Stimulated activated naive CD8-positive, alpha-beta T cell treated with anti-CD3 and anti-CD28 coated beads, Interleukin-15, Interleukin-2, amounts not matched to agents 100 U/mL and 50 U/mL, for 24 hours (primary cell): ENCODE measurements at regions not wholly inside any gene's neighbourhood (a gene's known extent, or its start where the extent isn't known, plus 50 kb on each side); places are given as distances from the start of the nearest gene placed in this dataset.
"Not testable (repeated sequence)": the region's sequence is repeated elsewhere in the genome, so short reads cannot be mapped to it uniquely, and the experiment has no call there.

ENCODE experiments used
- ATAC-seq: fragments of 150-1000 bp; cut with Tn5 transposase; one replicate; pipeline ENCODE4 v1.10.0; 2021
- DNase-seq: peaks from one replicate; pipeline ENCODE4 v3.0.0; 2021

DNA sequence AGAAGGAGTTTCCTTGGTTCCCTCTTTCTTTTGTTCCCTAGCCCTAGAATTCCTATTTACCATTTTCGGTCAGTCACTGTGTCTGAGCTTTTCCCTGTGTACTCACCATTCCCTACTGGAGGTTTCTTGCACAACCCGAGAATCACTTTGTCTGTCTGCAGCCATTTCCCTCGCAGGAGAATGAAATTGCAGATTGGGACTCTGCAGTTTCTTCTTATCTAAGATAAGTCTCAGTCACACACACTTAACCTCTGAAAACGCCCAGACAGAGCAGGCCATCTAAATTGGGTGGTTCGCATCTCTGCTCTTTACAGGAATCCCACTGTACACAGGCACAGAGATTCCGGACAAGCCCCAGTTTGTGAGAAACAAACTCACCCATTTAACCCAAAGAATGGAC lies 58.6 kb upstream of the CNTNAP2 start:
- ATAC-seq: no peak
- no peak for DNase-seq

DNA sequence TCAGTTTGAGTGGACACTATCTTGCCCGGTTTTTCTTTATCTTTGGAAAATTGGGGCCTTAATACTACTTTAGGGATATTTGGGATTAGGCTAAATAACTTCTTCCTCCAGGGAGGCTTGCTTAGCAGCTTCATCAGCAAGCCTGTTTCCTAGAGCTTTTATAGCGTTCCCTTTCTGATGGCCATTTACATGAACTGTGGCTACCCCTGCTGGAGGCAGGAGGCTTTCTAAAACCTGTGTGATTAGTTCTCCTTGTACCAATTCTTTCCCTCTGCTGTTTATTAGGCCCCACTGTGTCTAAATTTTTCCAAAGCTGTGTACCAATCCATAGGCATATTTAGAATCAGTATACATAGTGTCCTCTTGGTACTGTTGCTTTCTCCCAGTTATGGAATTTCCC lies 61.7 kb upstream of the CNTNAP2 start:
- ATAC-seq: no peak

DNA sequence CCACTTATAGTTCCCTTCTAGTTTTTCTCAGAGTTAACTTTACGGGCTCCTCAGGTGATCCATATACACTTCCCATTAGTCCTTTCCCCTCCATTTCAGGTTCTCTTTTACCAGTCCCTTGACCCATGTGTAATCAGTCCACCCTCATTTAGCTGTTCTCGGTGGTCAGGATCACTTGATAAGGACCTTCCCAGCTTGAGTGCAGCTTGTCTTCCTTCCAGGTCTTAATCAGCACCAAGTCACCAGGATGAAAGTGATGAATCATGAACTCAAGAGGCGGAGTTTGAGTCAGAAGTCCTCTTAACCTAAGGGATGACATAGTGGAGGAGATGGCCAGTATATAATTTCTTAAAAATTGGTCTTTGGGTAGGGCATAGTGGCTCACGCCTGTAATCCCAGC lies 63.1 kb upstream of the CNTNAP2 start:
- DNase-seq: no peak
- ATAC-seq: no peak

More for the DNA sequence above, 61.7 kb upstream of the CNTNAP2 start:
- DNase-seq: no peak

DNA sequence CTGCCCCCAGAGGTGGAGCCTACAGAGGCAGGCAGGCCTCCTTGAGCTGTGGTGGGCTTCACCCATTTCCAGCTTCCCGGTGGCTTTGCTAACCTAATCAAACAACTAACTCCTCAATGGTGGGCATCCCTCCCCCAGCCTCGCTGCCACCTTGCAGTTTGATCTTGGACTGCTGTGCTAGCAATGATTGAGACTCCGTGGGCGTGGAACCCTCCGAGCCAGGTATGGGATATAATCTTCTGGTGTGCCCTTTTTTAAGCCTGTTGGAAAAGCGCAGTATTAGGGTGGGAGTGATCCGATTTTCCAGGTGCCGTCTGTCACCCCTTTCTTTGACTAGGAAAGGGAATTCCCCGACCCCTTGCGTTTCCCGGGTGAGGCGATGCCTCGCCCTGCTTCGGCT lies 73.3 kb upstream of the CNTNAP2 start:
- not testable (repeated sequence) for DNase-seq, ATAC-seq

DNA sequence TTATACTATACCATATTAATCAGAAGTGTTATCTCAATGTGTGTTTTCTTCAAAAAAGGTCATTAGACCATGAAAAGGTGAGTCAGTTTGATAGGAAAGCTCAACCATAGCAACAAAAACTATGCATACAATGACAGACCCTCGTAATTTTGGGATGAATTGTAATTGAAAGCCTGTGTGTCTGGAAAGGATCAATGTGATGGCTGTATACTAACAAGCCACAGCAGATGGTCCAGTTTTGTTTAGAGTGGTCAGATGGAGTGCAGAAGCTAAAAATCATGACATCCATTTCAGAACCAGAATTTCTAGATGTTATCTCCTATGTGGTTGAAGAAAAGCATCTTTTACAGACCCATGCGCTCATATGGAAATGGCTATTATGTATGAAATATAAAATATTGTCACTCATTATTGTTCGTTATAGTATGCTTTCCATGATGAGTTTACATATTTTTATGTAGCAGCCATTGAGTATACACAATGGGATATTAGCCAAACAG lies 88.3 kb upstream of the CNTNAP2 start:
- no peak for ATAC-seq
- DNase-seq: no peak

DNA sequence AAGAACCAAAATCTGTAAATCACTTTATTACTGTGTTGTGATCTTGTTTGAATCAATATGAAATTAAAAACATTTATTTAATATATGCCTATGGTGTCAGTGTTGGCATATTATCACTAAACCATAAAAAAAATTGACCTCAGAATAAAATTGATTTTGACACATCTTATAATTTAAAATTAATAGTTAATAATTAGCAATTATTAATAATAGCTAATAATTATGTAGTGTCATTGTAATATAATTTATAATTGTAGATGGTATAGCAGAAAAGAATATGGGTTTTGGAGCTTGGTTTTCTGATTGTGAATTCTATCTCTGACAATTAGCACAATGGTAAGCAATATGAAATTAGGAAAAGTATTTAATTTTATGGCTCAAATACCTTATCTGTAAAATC lies 89.4 kb upstream of the CNTNAP2 start:
- ATAC-seq: no peak

DNA sequence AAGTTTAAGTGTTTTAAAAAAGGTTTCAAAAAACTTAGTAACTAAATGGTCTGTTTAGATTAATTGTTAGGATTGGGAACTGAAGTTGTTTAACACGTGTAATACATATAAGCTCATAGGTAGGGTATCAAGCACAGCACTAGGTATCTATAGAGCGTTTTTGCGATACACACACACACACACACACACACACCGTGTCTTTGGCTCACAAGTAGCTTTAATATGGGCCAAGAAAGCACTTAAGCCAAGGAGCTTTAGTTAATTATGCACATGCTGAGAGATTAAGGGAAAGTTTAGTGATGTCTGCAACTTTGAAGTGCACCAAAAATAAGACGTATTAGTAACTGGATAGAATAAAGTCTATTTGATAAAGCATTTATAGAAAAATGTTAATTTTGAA lies 93.8 kb upstream of the CNTNAP2 start:
- DNase-seq (no peak), ATAC-seq (no peak)

More for the DNA sequence above, 89.4 kb upstream of the CNTNAP2 start:
- DNase-seq: no peak

DNA sequence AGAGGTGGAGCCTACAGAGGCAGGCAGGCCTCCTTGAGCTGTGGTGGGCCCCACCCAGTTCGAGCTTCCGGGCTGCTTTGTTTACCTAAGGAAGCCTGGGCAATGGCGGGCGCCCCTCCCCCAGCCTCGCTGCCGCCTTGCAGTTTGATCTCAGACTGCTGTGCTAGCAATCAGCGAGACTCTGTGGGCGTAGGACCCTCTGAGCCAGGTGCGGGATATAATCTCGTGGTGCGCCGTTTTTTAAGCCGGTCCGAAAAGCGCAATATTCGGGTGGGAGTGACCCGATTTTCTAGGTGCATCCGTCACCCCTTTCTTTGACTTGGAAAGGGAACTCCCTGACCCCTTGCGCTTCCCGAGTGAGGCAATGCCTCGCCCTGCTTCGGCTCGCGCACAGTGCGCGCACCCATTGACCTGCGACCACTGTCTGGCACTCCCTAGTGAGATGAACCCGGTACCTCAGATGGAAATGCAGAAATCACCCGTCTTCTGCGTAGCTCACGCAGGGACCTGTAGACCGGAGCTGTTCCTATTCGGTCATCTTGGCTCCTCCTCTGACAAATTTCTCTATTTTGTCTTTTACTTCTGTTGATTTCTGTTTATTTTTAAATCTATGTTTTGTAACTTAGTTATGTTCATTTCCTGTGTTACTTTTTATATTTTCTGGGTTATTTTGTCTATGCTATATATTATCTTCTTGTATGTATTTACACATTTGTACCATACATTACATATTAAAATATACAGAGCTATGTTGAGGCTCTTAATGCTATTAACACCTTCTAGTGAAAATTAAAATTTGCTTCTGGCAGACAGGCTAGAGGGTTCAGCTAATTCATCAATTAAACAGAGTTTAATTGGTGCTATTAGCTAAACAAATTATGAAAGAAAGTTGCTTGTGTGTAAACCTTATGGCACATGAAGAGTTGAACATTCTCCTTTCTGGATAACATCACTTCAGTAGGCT lies 97.3 kb upstream of the CNTNAP2 start:
- ATAC-seq, DNase-seq: not testable (repeated sequence)

DNA sequence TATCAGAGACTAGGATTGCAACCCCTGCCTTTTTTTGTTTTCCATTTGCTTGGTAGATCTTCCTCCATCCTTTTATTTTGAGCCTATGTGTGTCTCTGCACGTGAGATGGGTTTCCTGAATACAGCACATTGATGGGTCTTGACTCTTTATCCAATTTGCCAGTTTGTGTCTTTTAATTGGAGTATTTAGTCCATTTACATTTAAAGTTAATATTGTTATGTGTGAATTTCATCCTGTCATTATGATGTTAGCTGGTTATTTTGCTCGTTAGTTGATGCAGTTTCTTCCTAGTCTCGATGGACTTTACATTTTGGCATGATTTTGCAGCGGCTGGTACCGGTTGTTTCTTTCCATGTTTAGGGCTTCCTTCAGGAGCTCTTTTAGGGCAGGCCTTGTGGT lies 99.2 kb upstream of the CNTNAP2 start:
- DNase-seq, ATAC-seq: not testable (repeated sequence)

DNA sequence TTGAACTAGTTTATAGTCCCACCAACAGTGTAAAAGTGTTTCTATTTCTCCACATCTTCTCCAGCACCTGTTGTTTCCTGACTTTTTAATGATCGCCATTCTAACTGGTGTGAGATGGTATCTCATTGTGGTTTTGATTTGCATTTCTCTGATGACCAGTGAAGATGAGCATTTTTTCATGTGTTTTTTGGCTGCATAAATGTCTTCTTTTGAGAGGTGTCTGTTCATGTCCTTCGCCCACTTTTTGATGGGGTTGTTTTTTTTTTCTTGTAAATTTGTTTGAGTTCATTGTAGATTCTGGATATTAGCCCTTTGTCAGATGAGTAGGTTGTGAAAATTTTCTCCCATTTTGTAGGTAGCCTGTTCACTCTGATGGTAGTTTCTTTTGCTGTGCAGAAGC lies 102.4 kb upstream of the CNTNAP2 start:
- DNase-seq, ATAC-seq: not testable (repeated sequence)

DNA sequence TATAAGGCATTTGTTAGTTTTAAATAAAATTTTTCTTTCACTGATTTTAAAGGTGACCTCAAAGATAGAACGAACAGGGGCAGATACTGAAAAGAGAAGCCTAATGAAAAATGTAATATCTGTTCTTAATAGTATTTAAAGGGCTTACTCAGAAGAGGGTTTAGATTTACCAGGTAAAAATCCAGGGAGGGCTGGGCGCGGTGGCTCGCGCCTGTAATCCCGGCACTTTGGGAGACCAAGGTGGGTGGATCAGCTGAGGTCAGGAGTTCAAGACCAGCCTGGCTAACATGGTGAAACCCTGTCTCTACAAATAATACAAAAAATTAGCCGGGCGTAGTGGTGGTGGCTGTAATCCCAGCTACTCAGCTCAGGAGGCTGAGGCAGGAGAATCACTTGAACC lies 108.3 kb upstream of the CNTNAP2 start:
- no peak for DNase-seq
- no peak for ATAC-seq

DNA sequence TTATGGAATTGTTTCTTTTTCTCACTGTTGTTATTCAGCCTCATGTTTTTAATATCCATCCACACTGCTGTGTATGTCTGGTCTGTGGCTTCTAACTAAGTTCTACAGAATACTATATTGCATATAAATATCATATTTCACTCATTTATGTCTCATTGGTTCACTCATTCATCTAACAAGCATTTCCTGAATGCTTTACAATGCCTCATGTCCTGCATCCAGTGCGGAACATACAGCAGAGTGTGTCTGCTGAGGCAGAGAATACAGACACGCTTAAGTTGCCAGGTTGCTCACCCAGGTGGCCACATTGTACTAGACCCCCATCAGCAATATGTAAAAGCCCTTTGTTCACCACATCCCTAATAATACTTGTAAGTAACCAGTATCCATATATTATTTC lies 111.8 kb upstream of the CNTNAP2 start:
- DNase-seq: no peak
- ATAC-seq: no peak

DNA sequence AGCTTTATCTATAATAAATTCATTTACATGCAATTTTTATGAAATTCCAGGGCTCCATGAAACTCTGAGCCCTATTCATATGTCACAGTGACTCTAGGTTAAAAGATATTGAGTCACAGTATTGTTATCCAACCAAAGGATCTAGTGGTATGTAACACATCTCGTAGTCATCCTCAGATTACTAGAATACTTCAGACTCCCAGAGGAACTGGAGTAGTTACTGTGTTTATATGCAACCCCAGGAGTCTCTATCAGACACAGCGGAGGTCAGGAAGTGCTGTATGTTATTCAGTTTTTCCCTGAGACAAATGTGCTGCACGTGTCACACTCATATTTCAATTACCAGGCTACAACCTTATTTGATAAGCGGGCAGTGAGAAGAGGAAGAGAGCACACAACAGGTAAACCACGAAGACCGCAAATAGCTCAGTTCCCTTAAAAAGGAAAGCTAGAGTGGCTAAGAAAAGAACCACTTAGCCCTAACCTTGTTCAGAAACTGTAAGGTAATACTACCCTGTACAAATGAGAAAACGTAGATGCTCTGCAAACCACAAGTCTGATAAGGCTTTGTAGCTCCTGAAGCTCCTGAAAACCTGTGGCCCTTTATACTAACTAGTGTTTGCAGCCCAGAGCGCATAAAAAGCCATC lies 114.0 kb upstream of the CNTNAP2 start:
- ATAC-seq (no peak), DNase-seq (no peak)

DNA sequence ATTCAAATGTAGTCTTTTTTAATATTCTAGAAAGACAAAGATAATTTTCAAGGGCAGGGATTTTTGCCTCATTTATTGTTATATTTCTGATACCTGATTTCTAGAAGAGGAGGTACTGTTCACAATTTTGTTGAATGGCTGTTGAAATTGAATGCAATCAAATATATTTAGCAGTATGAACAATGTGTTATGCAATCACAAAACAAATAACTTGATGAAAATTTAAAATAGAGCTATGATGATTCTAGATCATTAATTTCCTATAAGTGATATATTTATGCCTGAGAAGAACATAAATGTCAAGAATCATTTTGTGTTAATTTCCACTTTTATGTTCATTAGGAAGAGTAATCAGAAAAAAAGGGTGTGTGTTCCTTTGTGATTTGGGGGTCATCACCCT lies 114.6 kb upstream of the CNTNAP2 start:
- DNase-seq: no peak
- no peak for ATAC-seq

DNA sequence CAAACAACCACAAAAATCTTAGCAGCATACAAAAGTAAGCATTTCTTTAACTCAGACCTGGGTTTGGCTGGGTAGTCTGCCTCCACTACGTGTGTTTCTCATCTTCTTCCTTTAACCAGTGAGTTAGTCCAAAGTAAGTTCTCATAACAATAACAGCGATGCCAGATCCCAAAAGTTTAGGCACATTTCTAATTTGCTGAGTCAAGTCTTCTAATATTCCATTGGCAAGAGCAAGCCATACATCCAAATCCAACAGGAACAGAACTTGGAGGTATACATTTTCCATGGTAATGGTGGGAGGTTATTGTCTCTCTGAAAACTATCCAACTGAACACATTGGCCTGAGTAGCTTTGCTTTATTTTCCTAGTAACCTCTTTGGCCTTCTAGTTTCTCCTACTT lies 115.7 kb upstream of the CNTNAP2 start:
- no peak for ATAC-seq
- no peak for DNase-seq

DNA sequence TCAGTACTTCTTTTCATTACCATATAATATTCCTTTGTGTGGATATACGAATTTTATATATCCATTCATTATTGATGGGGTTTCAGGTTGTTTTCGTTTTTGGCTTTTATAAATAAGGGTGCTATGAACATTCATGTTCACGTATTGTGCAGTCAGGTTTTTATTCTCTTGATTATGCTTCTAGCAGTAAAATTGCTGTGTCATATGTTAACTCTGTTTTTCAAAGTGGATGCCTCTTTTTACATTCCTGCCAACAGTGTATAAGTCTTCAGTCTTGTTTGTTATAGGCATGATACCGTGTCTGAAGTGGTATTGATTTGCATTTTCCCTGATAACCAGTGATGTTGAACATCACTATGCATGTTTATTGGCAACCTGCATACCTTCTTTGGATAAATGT lies 127.1 kb upstream of the CNTNAP2 start:
- ATAC-seq: no peak
- DNase-seq: no peak

DNA sequence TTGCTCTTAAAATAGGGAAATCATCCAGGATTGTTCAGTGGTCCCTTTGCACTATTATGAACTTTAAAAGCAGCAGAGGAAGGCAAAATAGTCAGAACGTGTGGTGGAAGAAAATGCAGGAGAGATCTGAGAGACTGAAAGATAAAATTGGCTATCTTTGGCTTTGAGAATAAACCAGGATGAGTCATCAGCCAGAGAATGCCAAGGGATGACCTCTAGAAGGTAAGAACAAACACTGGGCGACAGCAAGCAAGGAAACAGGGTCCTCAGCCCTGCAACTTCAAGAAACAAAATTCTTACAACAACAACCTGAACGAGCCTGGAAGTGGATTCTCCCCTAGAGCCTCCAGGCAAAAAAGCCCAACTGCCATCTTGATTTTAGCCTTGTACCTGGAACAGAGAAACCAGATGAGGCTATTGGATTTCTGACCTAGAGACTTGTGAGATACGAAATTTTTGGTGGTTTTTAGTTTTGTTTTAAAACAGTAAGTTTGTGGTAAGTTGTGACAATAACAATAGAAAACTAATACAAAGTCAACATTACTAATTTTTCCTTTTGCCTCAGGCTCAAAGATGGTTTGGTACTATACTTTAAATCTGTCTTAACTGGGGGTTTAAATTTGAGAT lies 130.2 kb upstream of the CNTNAP2 start:
- ATAC-seq (no peak), DNase-seq (no peak)

DNA sequence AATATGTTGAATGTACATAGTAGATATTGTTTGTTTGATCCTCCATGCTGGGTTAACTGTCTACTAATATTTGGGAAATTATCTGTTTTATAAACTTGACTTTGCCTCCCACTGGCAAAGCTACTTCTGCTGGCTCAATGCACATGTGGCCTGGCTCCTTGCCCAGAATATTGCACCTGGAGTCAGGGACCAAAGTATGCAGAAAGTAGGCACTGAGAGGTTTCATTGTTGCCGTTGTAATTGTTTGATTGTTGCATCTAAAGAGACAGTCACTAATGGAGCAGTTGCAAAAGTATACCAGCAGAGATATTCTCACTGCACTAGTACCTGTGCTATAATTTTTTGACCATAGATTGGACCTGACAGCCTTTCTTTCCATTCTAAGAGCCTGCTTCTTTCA lies 137.8 kb upstream of the CNTNAP2 start:
- ATAC-seq: no peak

DNA sequence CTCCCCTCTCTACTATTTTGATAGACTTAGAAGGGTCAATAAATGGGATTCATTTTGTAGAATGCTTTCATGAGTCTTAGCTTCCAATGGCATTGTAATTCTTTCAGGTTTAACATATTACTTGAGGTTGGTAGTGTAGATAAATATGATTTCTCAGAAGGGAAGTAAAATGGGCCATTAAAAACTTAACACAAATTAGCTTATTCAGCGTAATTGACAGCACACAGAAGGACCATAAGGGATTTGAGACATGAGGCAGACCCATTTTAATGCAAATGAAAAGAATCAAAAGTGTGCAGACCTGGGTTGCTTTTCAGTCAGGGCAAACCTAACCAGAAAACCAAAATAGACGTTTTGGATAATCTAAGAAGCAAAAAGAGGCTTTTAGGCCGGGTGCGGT lies 156.6 kb upstream of the CNTNAP2 start:
- DNase-seq (no peak), ATAC-seq (no peak)

More for the DNA sequence above, 137.8 kb upstream of the CNTNAP2 start:
- no peak for DNase-seq

DNA sequence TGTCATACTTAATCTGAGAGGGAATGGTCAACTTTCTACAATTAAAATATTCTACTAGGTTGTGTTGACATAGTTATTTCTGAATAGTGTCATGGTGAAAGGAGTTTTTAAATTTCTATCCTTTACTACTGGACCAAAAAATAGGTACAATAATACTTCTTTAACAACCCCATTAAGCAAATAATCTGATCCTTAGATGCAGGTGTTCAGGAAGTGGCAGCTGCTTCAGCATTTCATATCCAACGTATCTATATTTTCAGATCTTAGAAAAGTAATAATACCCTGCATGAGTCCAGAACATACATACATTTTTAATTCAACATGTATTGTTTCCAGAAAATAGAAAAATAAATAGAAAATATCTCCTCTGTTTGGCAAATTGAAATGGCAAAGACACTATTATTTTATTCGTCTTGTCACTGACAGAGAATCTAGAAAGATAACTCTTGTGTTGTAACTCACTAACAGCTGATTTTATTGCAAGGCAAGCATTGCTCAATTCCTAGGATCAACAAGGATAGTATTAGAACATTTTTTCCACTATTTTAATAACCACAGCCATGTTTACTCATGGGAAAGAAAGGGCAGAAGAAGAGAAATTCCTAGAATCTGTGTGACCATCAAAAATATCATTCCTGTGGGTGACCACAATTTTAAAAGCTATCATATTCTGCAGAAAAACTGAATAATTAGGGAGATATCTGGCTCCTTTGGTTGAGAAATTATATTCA lies 159.3 kb upstream of the CNTNAP2 start:
- DNase-seq (no peak), ATAC-seq (no peak)

DNA sequence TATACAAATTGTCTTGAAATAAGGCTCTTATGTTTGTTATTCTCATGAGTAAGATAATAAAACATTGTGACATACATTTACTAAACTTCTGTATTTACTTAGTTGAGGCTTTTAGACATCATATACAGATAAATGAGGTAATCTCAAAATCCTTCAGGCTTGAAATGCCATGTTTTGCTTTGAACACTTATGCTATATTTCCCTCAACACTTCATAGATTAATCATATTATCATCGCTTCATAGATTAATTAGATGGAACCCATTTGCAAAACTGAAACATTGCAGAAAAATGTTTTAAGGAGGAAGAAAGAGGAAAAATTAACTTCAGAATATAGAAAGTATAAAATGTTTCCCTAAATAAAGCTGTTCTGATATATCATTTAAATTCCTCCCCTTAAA lies 165.0 kb upstream of the CNTNAP2 start:
- DNase-seq: no peak
- no peak for ATAC-seq

DNA sequence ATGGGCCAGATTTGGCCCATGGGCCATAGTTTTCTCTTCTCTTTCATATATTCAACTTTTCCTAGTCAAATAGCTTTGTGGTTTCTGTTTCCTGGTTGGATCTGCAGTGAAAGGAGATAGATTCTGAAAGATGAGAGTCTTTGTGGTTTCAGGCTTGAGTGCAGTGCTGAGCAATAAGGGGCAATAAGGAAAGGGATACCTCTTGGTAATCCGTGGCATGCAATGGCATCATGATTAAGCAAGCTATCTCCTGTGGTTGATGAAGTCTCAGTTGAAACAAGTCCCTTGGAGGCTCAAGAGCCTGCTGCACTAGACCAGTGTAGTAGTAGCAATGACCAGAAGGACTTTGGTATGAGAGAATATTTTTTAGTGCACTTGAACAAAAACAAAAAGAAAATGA lies 187.7 kb upstream of the CNTNAP2 start:
- DNase-seq (no peak), ATAC-seq (no peak)
